Nephron (organoid): ENCODE measurements at regions not wholly inside any gene's neighbourhood (a gene's known extent, or its start where the extent isn't known, plus 50 kb on each side); places are given as distances from the start of the nearest gene placed in this dataset.
"Not testable (repeated sequence)": the region's sequence is repeated elsewhere in the genome, so short reads cannot be mapped to it uniquely, and the experiment has no call there.

Experiments
- H3K27ac Mint-ChIP-seq, 3 experiments: 2 replicates each; pipeline ENCODE4 v1.8.0; 2020; ENCODE audit warnings: mixed read lengths in 3 of 3, mild to moderate bottlenecking in 2 of 3, moderate library complexity in 1 of 3
- H3K27me3 Mint-ChIP-seq: 2 replicates; pipeline ENCODE4 v1.8.0; 2021; ENCODE audit warnings: low read depth, mild to moderate bottlenecking, moderate library complexity, mixed read lengths
- H3K36me3 Mint-ChIP-seq: 2 replicates; pipeline ENCODE4 v1.8.0; 2020; ENCODE audit warnings: low read depth, mixed read lengths
- H3K4me1 Mint-ChIP-seq: 2 replicates; pipeline ENCODE4 v1.8.0; 2020; ENCODE audit warnings: mixed read lengths
- H3K4me3 Mint-ChIP-seq, 3 experiments: 2 replicates each; pipeline ENCODE4 v1.8.0; 2020; ENCODE audit warnings: mild to moderate bottlenecking in 3 of 3, mixed read lengths in 3 of 3, moderate library complexity in 2 of 3
- H3K9me3 Mint-ChIP-seq: 2 replicates; pipeline ENCODE4 v1.8.0; 2020; ENCODE audit warnings: mixed read lengths
- TF ChIP-seq, protein P1 (sequence below), 3 experiments: fragments of 200-600 bp; sonication (generic); IDR thresholded peaks; one replicate each; pipeline ENCODE4 v1.5.0; 2021; ENCODE audit warnings: antibody characterized with exemption in 3 of 3; ENCODE audit not compliant: unreplicated experiment in 3 of 3

DNA sequence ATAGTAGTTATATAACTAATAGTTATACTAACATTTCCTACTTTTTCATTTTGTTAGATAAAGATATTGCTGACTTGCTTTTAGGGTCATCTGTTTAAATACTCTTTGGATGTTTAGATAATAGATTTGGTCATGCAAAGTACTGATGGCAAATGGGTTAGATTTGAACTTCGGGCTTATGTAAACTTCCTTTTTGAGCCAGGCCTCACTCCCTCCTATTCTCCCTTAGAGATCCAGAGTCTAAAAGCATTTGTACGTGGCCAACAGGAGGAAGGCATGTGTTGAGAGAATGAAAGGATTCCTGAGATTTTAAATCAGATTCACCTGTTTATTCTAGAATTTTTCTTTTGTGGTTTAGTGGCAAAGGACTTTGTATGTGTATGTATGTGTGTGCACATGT, 106.4 kb upstream of the GBE1 start:
- H3K36me3 Mint-ChIP-seq, result no peaks in the 10 kb centered on the region
- no peaks in the 10 kb centered on the region for H3K27me3 Mint-ChIP-seq
- H3K4me1 Mint-ChIP-seq, result peaks cover 5% of the 10 kb centered on the region
- no peaks in the 10 kb centered on the region for H3K9me3 Mint-ChIP-seq
- TF ChIP-seq, protein P1, sequence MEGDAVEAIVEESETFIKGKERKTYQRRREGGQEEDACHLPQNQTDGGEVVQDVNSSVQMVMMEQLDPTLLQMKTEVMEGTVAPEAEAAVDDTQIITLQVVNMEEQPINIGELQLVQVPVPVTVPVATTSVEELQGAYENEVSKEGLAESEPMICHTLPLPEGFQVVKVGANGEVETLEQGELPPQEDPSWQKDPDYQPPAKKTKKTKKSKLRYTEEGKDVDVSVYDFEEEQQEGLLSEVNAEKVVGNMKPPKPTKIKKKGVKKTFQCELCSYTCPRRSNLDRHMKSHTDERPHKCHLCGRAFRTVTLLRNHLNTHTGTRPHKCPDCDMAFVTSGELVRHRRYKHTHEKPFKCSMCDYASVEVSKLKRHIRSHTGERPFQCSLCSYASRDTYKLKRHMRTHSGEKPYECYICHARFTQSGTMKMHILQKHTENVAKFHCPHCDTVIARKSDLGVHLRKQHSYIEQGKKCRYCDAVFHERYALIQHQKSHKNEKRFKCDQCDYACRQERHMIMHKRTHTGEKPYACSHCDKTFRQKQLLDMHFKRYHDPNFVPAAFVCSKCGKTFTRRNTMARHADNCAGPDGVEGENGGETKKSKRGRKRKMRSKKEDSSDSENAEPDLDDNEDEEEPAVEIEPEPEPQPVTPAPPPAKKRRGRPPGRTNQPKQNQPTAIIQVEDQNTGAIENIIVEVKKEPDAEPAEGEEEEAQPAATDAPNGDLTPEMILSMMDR (IDR thresholded peaks at IDR 0.05; ENCODE audit: unreplicated experiment in 3 of 3), result no peak
- no peak overlapping the region for H3K4me3 Mint-ChIP-seq
- H3K27ac Mint-ChIP-seq, result no peak overlapping the region

DNA sequence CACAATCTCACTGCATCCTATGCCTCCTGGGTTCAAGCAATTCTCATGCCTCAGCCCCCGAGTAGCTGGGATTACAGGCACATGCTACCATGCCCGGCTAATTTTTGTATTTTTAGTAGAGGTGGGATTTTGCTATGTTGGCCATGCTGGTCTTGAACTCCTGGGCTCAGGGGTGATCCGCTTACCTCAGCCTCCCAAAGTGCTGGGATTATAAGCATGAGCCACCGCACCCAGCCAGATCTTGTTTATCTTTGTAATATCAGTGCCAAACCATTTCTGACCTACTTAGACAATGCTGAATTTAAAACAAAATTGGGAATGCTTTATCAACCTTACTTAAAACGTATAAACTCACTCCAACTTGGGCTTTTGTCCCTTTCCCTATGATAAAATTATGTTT, 103.7 kb upstream of the GBE1 start:
- H3K27ac Mint-ChIP-seq, H3K36me3 Mint-ChIP-seq, H3K4me3 Mint-ChIP-seq, H3K9me3 Mint-ChIP-seq, H3K27me3 Mint-ChIP-seq, H3K4me1 Mint-ChIP-seq: not testable (repeated sequence)

DNA sequence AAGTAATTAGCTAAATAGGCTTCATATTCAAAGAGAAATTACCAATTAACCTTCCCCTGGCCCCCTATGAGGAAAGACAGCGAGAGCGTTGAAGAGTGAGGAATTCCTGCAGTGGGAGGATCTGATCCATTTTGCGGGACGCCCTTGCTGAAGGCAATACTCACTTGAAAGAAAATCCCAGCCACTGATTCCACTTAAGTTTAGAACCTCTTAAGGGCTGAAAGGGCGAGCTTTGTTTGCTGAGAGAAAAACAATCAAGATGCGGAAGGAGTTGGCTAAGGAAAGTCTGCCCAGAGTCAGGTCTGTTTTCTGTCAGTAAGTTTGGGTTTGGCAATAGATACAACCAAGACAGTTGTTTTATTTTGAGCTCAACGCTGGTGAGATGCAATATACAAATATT, 102.8 kb upstream of the GBE1 start:
- H3K9me3 Mint-ChIP-seq, result no peaks in the 10 kb centered on the region
- no peaks in the 10 kb centered on the region for H3K36me3 Mint-ChIP-seq
- no peak overlapping the region for H3K27ac Mint-ChIP-seq
- TF ChIP-seq, protein P1 (IDR thresholded peaks at IDR 0.05; ENCODE audit: unreplicated experiment in 3 of 3), result no peak
- peaks cover 6% of the 10 kb centered on the region for H3K27me3 Mint-ChIP-seq
- H3K4me3 Mint-ChIP-seq, result no peak overlapping the region
- H3K4me1 Mint-ChIP-seq, result no peaks in the 10 kb centered on the region

DNA sequence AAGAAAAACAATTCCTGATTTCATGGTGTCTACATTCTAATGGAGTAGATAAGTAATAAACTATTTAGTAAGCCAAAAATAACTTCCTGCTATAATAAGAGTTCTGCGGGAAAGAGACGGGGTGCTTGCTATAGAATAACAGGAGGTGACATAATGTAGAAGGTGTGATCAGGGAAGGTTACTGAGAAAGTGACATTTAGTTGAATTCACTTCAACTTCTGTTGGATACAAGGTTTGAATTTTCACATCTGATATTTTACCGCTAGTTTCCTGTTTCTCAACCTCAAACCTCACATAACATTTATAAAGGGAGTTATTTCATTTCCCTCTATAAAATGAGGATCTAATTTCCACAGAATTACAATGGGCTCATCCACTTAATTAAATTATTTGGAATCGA, 102.3 kb upstream of the GBE1 start:
- peaks cover 6% of the 10 kb centered on the region for H3K27me3 Mint-ChIP-seq
- H3K27ac Mint-ChIP-seq, result no peak overlapping the region
- no peaks in the 10 kb centered on the region for H3K4me1 Mint-ChIP-seq
- no peak overlapping the region for H3K4me3 Mint-ChIP-seq
- TF ChIP-seq, protein P1 (IDR thresholded peaks at IDR 0.05; ENCODE audit: unreplicated experiment in 3 of 3), result no peak
- H3K36me3 Mint-ChIP-seq, result no peaks in the 10 kb centered on the region
- H3K9me3 Mint-ChIP-seq, result no peaks in the 10 kb centered on the region

DNA sequence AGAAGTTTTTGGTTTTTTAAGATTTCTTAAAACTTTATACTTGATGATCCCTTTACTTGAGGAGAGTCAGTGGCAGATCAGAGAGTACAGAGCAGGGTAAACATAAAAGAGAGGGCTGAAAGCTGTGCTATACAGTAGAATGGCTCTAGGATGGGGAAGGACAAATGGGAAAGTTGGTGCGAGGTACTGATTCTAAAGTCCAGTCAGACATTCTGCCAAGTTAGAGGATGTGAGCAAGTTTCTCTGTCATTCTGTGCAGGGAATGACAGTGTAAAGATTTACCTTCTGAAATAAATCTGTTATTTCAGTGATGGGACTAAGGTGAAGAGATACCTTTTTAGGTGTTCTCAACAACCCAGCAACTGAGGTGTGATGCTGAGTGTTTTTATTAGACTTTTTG, 100.1 kb upstream of the GBE1 start:
- H3K4me1 Mint-ChIP-seq, result no peaks in the 10 kb centered on the region
- no peaks in the 10 kb centered on the region for H3K36me3 Mint-ChIP-seq
- TF ChIP-seq, protein P1 (IDR thresholded peaks at IDR 0.05; ENCODE audit: unreplicated experiment in 3 of 3), result no peak
- H3K27me3 Mint-ChIP-seq, result peaks cover 6% of the 10 kb centered on the region
- no peaks in the 10 kb centered on the region for H3K9me3 Mint-ChIP-seq
- H3K27ac Mint-ChIP-seq, result no peak overlapping the region
- H3K4me3 Mint-ChIP-seq, result no peak overlapping the region

DNA sequence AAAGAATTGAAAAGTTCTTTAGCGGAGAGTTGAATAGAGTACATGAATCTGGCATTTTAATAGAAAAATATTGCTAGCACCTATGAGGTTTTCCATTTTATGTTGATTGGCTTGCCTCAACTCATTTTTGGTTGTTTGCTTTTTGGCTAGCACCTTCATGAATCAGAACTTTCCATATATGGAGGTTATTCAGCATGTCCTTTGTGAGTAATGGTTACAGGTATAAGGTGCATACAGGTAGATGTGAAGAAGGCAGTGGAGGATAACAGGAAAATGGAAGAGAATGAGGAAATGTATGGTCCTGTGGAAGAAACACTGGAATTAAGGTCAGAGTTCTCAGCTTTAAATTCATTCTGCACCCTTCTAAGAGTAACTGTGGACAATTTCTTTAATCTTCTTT, 98.1 kb upstream of the GBE1 start:
- no peak overlapping the region for H3K27ac Mint-ChIP-seq
- H3K9me3 Mint-ChIP-seq, result no peaks in the 10 kb centered on the region
- peaks cover 6% of the 10 kb centered on the region for H3K27me3 Mint-ChIP-seq
- no peaks in the 10 kb centered on the region for H3K36me3 Mint-ChIP-seq
- H3K4me1 Mint-ChIP-seq, result no peaks in the 10 kb centered on the region
- no peak overlapping the region for H3K4me3 Mint-ChIP-seq
- TF ChIP-seq, protein P1 (IDR thresholded peaks at IDR 0.05; ENCODE audit: unreplicated experiment in 3 of 3), result no peak

DNA sequence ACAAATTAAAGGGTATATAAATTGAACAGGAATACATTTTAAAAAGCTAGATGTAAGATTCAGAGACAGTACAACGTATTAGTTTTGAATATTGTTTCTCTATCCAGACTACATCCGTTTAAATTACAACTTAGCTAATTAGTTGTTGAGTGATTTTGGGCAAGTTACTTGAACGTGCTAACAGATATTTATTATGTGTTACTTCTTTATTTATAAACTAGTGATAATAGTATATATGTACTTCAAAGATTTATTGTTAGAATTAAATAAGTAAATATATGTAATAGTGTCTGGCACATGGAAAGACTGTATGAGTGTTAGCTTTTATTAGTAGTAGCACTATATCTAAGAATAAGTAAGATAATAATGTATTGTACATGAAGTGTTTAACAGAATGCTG, 92.0 kb upstream of the GBE1 start:
- H3K9me3 Mint-ChIP-seq, result no peaks in the 10 kb centered on the region
- no peak overlapping the region for H3K27ac Mint-ChIP-seq
- H3K4me3 Mint-ChIP-seq, result no peak overlapping the region
- TF ChIP-seq, protein P1 (IDR thresholded peaks at IDR 0.05; ENCODE audit: unreplicated experiment in 3 of 3), result no peak
- H3K4me1 Mint-ChIP-seq, result no peaks in the 10 kb centered on the region
- H3K27me3 Mint-ChIP-seq, result no peaks in the 10 kb centered on the region
- no peaks in the 10 kb centered on the region for H3K36me3 Mint-ChIP-seq
